Omental fat pad (tissue), 3 donors: ENCODE measurements at regions not wholly inside any gene's neighbourhood (a gene's known extent, or its start where the extent isn't known, plus 50 kb on each side); places are given as distances from the start of the nearest gene placed in this dataset.
"Not testable (repeated sequence)": the region's sequence is repeated elsewhere in the genome, so short reads cannot be mapped to it uniquely, and the experiment has no call there.

ENCODE experiments used
- ATAC-seq: fragments of 150-250 bp; one replicate; pipeline ENCODE4 v1.9.1; 2016; ENCODE audit warnings: mild to moderate bottlenecking, moderate library complexity; ENCODE audit not compliant: low FRiP score
- DNase-seq: peaks from one replicate; pipeline ENCODE4 v3.0.0-alpha.2; 2019; ENCODE audit warnings: low spot score
- TF ChIP-seq, protein P1 (sequence below), 3 donors: fragments of 450-650 bp; IDR thresholded peaks; one replicate each; pipeline ENCODE4 v1.5.1; 2016 to 2017; ENCODE audit warnings: antibody characterized with exemption in 3 of 3, mild to moderate bottlenecking in 3 of 3, moderate library complexity in 2 of 3

DNA sequence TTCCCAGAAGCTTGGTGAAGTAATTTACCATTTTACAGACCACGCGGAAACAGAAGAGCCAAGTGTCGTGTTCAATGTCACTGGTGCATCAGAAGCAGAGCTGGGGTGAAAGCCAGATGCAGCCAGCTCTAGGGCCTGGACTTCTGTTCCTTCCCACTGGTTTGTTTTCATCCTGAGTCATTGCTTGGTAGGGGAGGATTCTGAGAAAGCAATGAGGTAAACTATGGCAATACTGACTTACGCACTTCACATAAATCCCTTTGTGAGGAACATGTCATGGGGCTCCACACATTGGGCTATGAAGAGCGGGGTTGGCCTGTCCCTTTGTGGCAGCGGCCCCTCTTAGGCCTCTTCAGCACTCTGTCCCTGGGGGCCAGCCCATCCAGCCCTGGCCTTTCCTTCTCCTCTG, 52.4 kb upstream of the RBFOX2 start:
- DNase-seq (no peak), ATAC-seq (peak; percentile 74)
- TF ChIP-seq, protein P1, sequence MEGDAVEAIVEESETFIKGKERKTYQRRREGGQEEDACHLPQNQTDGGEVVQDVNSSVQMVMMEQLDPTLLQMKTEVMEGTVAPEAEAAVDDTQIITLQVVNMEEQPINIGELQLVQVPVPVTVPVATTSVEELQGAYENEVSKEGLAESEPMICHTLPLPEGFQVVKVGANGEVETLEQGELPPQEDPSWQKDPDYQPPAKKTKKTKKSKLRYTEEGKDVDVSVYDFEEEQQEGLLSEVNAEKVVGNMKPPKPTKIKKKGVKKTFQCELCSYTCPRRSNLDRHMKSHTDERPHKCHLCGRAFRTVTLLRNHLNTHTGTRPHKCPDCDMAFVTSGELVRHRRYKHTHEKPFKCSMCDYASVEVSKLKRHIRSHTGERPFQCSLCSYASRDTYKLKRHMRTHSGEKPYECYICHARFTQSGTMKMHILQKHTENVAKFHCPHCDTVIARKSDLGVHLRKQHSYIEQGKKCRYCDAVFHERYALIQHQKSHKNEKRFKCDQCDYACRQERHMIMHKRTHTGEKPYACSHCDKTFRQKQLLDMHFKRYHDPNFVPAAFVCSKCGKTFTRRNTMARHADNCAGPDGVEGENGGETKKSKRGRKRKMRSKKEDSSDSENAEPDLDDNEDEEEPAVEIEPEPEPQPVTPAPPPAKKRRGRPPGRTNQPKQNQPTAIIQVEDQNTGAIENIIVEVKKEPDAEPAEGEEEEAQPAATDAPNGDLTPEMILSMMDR (IDR thresholded peaks at IDR 0.05): no peak

DNA sequence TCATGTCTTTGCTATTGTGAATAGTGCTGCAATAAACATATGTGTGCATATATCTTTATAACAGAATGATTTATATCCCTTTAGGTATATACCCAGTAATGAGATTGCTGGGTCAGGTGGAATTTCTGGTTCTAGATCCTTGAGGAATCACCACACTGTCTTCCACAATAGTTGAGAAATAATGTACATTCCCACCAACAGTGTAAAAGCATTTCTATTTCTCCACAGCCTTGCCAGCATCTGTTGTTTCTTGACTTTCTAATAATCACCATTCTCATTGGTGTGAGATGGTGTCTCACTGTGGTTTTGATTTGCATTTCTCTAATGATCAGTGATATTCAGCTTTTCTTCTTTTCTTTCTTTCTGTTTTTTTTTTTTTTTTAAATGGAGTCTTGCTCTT, 51.7 kb upstream of the RBFOX2 start:
- ATAC-seq, DNase-seq: not testable (repeated sequence)

DNA sequence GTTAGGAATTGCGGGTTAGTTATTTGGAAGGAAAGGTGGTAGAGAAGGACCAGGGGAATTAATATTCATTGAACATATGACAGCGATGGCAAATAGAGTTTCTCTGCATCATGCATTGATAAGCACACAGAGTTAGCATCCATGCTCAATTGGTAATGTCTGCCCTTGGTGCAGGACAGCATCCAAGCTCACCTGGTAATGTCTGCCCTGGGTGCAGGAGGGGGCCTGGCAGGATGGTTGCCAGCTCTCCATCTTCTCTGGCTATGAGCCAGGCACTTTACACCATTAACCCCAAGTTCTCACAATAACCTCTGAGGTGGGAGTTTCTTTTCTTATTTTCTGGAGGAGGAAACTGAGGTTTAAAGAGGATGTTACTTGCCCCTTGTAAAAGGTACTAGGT, 50.4 kb upstream of the RBFOX2 start:
- no peak for DNase-seq
- no peak for ATAC-seq
- TF ChIP-seq, protein P1 (IDR thresholded peaks at IDR 0.05): no peak
